ENCODE measurements at regions not wholly inside any gene's neighbourhood (a gene's known extent, or its start where the extent isn't known, plus 50 kb on each side); places are given as distances from the start of the nearest gene placed in this dataset.

DNA sequence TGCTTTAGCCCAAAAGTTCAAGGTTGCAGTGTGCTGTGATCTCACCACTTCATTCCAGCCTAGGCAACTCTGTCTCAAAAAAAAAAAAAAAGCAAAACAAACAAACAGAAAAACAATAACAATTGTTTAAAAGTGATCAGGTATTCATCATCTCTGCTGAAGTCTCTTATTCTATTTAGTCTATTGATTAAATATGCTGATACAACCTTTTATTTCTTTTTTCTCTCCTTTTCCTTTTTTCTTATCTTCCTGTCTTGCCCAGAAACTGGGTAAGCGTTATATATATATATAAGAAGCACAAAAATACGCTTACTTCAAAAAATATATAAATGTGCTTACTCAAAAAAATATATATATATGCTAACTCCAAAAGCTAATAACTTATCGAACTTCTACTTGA is 213.8 kb upstream of the EEA1 start:
- Mint-ChIP-seq H3K27ac (no peak overlapping the region), H3K4me1 (peaks cover 15 to 27% (median 23%) of the 10 kb centered on the region in 3 donors), H3K27me3 (no peaks in the 10 kb centered on the region), H3K4me3 (no peak overlapping the region), H3K36me3 (no peaks in the 10 kb centered on the region), H3K9me3 (peaks cover 0 to 8% (median 3%) of the 10 kb centered on the region in 3 donors)

DNA sequence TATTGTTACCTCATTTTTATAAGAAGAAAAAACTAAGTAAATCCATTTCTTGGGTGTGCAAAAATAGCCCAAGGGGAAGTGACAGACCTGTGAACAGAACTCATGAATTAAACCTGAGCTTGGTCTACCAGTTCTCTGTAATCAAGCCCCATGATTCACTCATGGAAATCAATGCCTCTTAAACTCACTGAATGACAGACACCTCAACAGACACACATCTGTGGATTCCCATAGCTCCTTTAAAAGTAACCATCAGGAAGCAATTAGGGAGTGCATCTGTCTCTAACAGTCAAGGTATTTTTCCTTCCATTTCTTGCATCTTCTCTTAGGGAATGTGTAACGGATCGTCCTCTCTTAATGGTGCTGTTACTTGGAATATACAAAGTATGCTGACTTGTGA is 215.0 kb upstream of the EEA1 start:
- no peak overlapping the region for H3K4me3 Mint-ChIP-seq
- no peak overlapping the region for H3K27ac Mint-ChIP-seq
- H3K9me3 Mint-ChIP-seq: peaks cover 0 to 8% (median 3%) of the 10 kb centered on the region in 3 donors
- H3K36me3 Mint-ChIP-seq: peaks cover 2% of the 10 kb centered on the region
- H3K4me1 Mint-ChIP-seq: peaks cover 7 to 19% (median 15%) of the 10 kb centered on the region in 3 donors
- H3K27me3 Mint-ChIP-seq: no peaks in the 10 kb centered on the region

DNA sequence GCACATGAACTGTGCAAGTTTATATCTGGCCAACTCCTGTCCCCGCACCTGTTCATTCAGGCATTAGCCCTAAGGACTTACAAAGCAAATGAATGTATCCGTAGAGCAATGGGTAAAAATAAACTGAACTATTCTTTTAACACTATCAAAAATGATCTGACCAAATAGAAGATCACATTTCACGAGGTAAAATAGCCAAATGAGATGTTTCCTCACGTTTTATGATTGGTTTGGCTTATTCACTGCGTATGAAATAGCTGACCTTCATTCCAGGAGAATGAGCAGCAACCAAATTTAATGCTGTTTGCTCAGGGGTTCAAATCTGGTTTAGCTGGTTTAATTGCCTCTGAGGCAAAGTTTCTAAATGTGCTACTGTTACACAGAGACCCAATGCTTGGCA is 216.0 kb upstream of the EEA1 start:
- Mint-ChIP-seq H3K4me3 (no peak overlapping the region), H3K36me3 (peaks cover 5% of the 10 kb centered on the region), H3K27me3 (no peaks in the 10 kb centered on the region), H3K9me3 (peaks cover 0 to 8% (median 3%) of the 10 kb centered on the region in 3 donors), H3K27ac (no peak overlapping the region), H3K4me1 (peaks cover 0 to 9% (median 5%) of the 10 kb centered on the region in 3 donors)

DNA sequence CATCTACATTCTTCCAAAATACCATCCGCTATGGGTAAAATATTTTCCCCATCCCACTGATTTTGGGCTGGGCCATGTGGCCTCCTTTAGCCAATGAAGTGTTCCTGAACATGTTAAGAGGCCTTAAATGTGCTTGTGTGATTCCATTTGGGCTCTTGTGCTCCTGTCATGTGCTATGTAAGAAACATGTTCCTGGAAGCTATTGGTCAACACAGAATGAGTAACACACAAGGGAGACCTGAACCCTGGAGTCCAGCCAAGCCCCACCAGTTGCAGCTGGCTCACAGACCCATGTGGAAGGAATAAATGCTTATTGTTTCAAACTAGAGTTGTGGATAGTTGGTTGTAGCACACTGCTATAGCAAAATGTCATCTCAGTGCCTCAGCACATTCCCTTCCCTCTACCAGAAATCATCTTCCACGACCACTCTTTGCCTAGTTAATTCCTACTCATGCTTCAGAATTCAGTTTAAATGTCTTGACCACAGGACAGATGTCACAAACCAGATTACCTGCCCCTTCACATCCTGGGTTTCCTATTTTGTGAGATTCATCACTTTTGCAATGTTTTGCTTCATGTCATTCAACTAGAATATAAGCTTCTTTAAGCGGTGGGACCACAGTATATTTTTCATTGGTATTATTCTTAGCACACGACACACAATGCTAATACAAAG is 217.3 kb upstream of the EEA1 start:
- peaks cover 0 to 3% (median 3%) of the 10 kb centered on the region in 3 donors for H3K9me3 Mint-ChIP-seq
- H3K27ac Mint-ChIP-seq: peak overlapping the region in 1 of 3 donors; percentile 5
- H3K36me3 Mint-ChIP-seq: peaks cover 5% of the 10 kb centered on the region
- H3K27me3 Mint-ChIP-seq: no peaks in the 10 kb centered on the region
- H3K4me3 Mint-ChIP-seq: no peak overlapping the region
- H3K4me1 Mint-ChIP-seq: peaks cover 0 to 9% (median 4%) of the 10 kb centered on the region in 3 donors

DNA sequence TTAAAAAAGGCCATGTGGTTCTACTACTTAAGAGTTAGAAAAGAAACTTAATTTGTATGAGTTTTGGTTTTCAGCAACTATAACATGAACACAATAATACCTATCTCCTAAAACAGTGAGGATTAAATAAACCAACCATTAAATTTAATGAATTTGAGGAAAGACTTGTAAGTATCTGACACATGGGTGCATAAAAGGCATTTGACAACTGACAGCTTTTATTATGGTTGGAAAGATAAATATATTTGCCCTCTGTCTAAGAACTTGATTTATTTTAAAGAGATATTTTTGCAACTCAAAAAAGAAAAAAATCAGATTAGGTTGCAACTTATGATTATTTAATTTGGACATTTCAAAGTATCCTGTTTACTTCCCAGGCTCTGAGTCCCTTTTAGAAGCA is 217.9 kb upstream of the EEA1 start:
- Mint-ChIP-seq H3K4me1 (peaks cover 0 to 8% (median 4%) of the 10 kb centered on the region in 3 donors), H3K4me3 (no peak overlapping the region), H3K27ac (peak overlapping the region in 1 of 3 donors; percentile 5), H3K27me3 (no peaks in the 10 kb centered on the region), H3K36me3 (peaks cover 7% of the 10 kb centered on the region), H3K9me3 (peaks cover 0 to 3% (median 2%) of the 10 kb centered on the region in 3 donors)

DNA sequence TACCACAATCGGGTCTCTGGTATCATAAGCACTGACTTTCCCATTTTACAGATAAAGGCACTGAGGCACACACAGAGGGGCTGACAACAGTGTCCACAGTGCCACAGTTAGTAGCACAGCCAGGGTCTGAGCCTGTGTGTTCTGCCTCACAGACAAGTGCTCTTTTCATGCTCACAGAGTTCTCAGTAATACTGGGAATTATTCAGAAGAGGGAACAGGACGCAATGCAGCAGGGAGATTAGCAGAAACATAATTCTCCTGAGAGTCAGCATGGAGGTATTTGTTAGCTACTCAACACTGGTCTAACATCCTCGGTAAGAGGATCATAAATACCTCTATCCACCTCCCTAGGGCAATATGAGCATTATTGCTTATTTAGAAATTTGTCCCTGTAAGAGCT is 219.3 kb upstream of the EEA1 start:
- Mint-ChIP-seq H3K27ac (no peak overlapping the region), H3K36me3 (peaks cover 7% of the 10 kb centered on the region), H3K27me3 (no peaks in the 10 kb centered on the region)

DNA sequence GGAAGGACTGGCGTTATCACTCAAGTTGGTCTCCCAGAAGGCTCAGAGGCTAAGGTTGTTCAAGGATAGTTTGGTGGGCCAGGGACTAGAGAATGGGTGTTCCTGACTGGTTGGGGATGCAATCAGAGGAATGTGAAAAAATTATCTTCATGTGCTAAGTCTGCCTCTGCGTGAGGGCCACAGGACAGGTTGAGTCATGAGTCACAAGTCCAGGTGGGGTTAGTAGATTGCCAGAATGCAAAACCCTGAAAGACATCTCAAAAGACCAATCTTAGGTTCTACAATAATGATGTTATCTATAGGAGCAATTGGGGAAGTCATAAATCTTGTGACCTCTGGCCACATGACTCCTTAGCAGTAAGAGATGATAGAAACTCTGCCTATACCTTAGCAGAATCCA is 220.1 kb upstream of the EEA1 start:
- H3K4me1 Mint-ChIP-seq: peaks cover 0 to 3% (median 2%) of the 10 kb centered on the region in 3 donors

More for the DNA sequence above, 219.3 kb upstream of the EEA1 start:
- Mint-ChIP-seq H3K4me1 (peaks cover 0 to 5% (median 4%) of the 10 kb centered on the region in 3 donors), H3K9me3 (peaks cover 0 to 2% (median 0%) of the 10 kb centered on the region in 3 donors), H3K4me3 (no peak overlapping the region)

DNA sequence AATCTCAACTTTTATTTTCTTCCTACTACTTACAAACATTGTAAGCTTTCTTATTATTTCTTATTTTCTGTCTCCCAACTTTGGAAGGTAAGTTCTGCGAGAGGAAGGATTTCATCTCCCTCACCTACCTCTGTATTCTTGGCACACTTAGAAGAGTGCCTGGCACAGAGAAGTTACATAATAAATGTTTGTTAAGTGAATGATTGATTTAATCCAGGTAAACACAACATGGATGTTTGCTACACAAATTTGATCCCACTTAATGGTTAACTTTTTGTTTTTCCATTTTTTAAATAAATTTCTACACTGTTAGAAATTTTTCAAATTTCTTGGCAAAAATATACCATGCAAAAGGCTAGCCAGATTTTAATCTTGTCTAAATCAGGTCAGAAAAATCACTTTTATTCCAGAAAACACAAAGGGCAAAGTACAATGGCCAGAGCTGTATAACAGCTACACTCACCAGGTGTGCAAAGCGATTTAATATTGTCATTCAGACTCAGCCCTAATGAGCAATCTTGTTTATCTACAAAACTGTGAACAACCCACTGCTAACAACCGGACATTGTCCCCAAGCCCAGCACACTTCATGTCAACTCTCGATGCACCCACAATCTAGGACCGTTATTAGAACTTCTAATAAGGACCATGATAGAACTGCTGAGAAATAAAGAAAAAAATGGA is 222.1 kb upstream of the EEA1 start:
- peaks cover 8% of the 10 kb centered on the region for H3K36me3 Mint-ChIP-seq
- no peak overlapping the region for H3K27ac Mint-ChIP-seq
- H3K27me3 Mint-ChIP-seq: no peaks in the 10 kb centered on the region
- H3K4me1 Mint-ChIP-seq: peaks cover 0 to 3% (median 0%) of the 10 kb centered on the region in 3 donors
- H3K4me3 Mint-ChIP-seq: no peak overlapping the region
- peaks cover 0 to 6% (median 2%) of the 10 kb centered on the region in 3 donors for H3K9me3 Mint-ChIP-seq

More for the DNA sequence above, 220.1 kb upstream of the EEA1 start:
- Mint-ChIP-seq H3K4me3 (no peak overlapping the region), H3K36me3 (peaks cover 7% of the 10 kb centered on the region), H3K27me3 (no peaks in the 10 kb centered on the region), H3K27ac (no peak overlapping the region), H3K9me3 (peaks cover 0 to 4% (median 2%) of the 10 kb centered on the region in 3 donors)

DNA sequence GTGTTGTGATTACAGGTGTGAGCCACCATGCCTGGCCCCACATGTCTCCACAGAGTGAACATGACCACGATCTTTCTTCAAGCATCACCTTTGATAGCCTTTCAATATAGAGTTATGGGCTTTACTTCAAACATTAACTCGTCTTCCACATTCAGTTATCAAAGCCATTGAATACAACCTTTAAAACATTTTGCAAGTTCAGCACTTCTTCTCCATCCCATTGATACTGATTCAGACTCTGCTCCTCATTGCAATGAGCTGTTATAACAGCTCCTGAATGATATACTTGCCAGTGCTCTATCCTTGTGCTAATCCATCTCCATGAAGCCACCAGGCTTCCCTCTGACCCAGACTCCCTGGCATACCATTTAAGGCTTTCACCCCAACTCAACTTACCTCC is 223.5 kb upstream of the EEA1 start:
- H3K27ac Mint-ChIP-seq: no peak overlapping the region
- H3K4me3 Mint-ChIP-seq: no peak overlapping the region
- H3K36me3 Mint-ChIP-seq: peaks cover 8% of the 10 kb centered on the region
- peaks cover 0 to 3% (median 0%) of the 10 kb centered on the region in 3 donors for H3K4me1 Mint-ChIP-seq
- no peaks in the 10 kb centered on the region for H3K27me3 Mint-ChIP-seq
- H3K9me3 Mint-ChIP-seq: peaks cover 2 to 10% (median 6%) of the 10 kb centered on the region in 3 donors

DNA sequence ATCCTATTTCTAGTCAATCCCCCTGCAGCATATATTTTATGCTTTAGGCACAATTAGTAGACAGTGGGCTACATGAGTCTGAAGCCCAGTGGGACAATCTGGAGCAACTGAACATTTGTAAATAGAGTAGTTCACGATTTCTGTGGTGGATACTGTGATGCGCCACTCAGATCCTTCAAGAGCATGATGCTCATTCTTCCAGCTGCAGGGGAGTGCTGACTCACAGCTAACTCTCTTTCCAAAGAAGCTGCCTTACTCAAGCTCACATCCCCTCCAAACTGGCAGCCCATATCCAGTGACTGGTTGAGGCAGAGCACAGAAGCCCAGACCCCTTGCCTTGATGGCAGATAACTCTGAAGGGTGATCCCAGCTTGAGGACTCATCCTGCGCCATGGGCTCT is 224.2 kb upstream of the EEA1 start:
- Mint-ChIP-seq H3K27me3 (no peaks in the 10 kb centered on the region), H3K9me3 (peaks cover 4 to 16% (median 9%) of the 10 kb centered on the region in 3 donors), H3K36me3 (peaks cover 10% of the 10 kb centered on the region), H3K4me1 (peaks cover 0 to 3% (median 0%) of the 10 kb centered on the region in 3 donors), H3K27ac (no peak overlapping the region), H3K4me3 (no peak overlapping the region)

DNA sequence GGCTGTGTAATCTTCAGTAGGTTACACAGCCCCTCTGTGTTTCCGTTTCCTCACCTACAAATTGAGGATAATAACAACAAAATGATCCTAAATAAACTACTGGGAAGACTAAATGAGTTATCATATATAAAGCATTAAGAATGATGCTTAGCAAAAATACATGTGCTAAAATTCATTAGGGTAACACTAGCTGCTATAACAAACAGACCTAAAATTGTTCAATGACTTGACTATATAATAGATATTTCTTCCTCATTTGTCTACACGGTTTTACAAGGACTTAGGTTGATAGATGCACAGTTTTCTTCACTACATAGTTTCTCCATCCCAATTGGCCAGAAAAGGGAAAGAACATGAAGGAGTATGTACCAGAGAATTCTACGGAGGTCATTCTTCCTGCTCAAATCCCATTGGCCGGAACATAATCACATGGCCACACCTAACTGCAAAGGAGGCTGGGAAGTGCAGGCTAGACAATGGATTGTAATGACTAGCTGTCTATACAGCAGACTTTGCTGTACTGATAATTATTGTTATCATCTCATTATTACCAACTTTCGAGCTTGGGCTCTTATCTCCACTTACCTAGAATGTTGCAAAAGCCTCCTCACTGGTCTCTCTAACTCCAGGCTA is 223.5 kb upstream of the NUDT4 start:
- Mint-ChIP-seq H3K4me1 (peaks cover 0 to 3% (median 0%) of the 10 kb centered on the region in 3 donors), H3K27me3 (no peaks in the 10 kb centered on the region), H3K36me3 (peaks cover 6% of the 10 kb centered on the region), H3K9me3 (peaks cover 4 to 22% (median 9%) of the 10 kb centered on the region in 3 donors), H3K4me3 (no peak overlapping the region), H3K27ac (no peak overlapping the region)

DNA sequence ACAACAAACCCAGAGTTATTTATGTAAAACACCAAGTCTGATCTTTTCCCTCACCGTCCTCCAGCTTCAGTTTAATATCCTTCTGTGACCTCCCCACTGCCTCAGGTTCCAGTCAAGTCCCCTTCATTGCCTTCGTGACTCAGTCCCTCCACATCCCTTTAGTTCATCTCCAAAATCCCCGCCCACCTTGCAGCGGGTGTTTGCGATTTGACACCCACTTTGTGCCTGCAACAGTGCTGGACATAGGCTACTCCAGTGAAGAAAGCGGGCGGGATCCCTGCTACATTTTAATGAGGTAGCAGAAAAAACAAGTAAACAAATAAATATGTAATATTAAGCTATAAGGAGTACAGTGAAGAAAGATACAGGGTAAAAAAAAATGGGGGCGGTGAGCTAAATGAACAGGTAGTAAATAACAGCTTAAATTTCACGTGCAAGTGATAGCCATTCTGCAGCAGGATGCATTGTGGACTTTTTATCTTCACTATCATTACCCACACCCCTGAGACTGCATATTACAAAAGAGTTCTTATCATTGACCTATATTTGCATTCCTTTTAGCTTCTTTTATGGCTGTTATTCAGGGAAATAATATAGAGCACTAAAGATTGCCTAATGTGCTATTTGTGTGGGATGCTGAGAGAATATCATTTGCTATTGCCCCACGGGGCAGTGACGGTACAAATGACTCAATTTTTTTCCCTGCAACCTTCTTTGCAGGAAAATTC is 222.8 kb upstream of the NUDT4 start:
- Mint-ChIP-seq H3K27me3 (no peaks in the 10 kb centered on the region), H3K9me3 (peaks cover 4 to 22% (median 11%) of the 10 kb centered on the region in 3 donors), H3K27ac (peak overlapping the region in 1 of 3 donors; percentile 3), H3K4me3 (no peak overlapping the region), H3K4me1 (peaks cover 0 to 3% (median 0%) of the 10 kb centered on the region in 3 donors), H3K36me3 (peaks cover 5% of the 10 kb centered on the region)

DNA sequence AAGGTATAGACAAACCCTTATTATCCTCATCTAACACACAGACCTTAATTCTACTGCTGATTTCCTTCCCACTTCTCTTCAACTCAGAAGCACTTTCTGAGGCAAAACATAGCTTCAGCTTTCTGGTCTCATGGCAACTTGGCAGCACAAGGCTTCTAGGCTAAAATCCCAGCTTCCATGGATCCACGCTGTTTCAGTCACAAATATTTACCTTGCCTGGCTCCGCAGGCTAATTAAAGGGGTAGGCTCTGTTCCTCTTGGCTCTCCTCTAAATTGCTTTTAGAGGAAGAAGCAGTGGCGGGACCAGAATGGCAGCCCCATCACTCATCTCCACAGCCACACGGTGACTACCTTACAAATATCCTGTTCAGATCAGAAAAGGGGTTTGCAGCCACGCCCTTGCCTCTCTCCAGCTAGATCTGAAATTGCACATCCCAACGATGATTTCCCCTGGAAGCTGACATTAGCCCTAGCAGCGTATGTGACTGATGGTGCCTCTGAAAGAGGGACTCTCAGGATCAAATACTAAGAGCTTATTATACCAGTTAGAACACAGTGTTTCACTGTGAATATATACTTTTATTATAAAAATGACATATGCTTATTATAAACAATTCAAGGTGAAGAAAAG is 221.5 kb upstream of the NUDT4 start:
- Mint-ChIP-seq H3K4me3 (no peak overlapping the region), H3K4me1 (peaks cover 0 to 4% (median under 1%) of the 10 kb centered on the region in 3 donors), H3K27me3 (no peaks in the 10 kb centered on the region), H3K27ac (no peak overlapping the region), H3K9me3 (peaks cover 4 to 22% (median 12%) of the 10 kb centered on the region in 3 donors), H3K36me3 (peaks cover 5% of the 10 kb centered on the region)

DNA sequence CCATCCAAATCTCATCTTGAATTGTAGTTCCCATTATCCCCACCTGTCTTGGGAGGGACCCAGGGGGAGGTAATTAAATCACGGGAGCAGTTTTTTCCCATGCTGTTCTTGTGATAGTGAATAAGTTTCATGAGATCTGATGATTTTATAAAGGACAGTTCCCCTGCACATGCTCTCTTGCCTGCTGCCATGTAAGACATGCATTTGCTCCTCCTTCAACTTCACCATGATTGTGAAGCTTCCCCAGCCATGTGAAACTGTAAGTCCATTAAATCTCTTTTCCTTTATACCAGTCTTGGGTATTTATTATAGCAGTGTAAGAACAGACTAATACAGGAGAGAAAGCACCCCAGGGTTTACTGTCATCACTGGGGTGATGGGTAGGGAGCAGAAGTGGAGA is 220.4 kb upstream of the NUDT4 start:
- Mint-ChIP-seq H3K9me3 (peaks cover 4 to 22% (median 13%) of the 10 kb centered on the region in 3 donors), H3K36me3 (peaks cover 3% of the 10 kb centered on the region), H3K27ac (no peak overlapping the region), H3K4me3 (no peak overlapping the region), H3K4me1 (peaks cover 0 to 6% (median 2%) of the 10 kb centered on the region in 3 donors), H3K27me3 (no peaks in the 10 kb centered on the region)

Data from IgD-negative memory B cell (primary cell).